ENCODE measurements at regions not wholly inside any gene's neighbourhood (a gene's known extent, or its start where the extent isn't known, plus 50 kb on each side); places are given as distances from the start of the nearest gene placed in this dataset.
"Not testable (repeated sequence)": the region's sequence is repeated elsewhere in the genome, so short reads cannot be mapped to it uniquely, and the experiment has no call there.

DNA sequence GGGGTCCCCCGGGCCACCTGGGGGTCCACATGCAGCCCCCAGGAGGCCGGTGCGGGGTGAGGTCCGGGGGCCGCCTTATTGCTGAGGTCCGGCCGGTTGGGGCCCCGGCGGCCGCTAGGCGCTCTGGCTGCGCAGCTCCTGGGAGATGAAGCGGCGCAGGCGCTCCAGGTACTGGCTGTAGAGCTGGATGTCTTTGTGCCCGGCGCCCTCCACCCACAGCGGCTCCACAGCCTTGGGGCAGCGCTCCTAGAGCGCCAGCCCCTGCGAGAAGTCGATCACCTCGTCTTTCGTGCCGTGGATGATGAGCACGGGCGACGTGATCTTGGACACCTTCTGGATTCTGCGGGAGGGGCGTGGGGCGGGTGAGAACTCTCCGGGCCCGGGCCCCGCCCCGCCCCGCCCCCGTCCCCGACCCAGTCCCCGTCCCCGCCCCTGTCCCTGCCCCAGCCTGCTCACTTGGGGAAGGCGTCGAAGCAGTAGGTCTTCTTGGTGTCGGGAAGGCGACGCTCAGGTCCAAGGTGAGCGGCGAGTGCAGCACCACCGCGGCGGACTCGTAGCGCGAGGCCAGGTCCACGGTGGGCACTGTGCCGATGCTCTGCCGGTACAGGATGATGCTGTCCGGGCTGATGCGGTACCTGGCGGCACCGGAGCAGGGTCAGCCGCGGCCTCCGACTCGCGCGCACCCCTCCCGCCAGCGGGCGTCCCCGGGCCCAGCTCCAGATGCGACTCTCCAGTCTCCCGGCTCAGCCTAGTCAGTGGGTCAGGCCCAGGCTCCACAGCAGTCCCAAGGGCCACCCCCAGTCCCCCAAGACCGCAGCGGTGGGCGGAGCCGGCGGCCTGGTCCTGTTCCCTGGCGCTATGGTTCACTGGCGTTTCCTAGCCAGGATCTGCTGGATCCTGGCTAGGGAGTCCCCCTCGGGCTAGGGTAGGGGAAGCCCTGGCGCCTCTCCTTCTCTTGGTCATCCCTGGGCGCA lies 89.4 kb upstream of the GOLGA6L1 start:
- not testable (repeated sequence) for H2BK120ac ChIP-seq (ENCODE audit: low read depth, low read length); H3K9me3 ChIP-seq (ENCODE audit: control insufficient read depth, low read length); H3K79me1 ChIP-seq (replicated peaks; ENCODE audit: low read length, poor library complexity, severe bottlenecking); H2BK5ac ChIP-seq (ENCODE audit: low read depth, low read length, poor library complexity, severe bottlenecking); H3K4me1 ChIP-seq (ENCODE audit: control insufficient read depth, insufficient read depth, low read depth, low read length); H3K23ac ChIP-seq (ENCODE audit: low read length in 2 of 2); H2BK15ac ChIP-seq (ENCODE audit: low read depth, poor library complexity, severe bottlenecking); H3K4ac ChIP-seq (ENCODE audit: low read depth in 1 of 2, low read length in 2 of 2); H4K91ac ChIP-seq (ENCODE audit: low read length); DNase-seq; H3K27ac ChIP-seq (ENCODE audit: low read length, poor library complexity, severe bottlenecking); H4K8ac ChIP-seq (ENCODE audit: low read length); H3K14ac ChIP-seq (ENCODE audit: low read length in 2 of 2); H3K9ac ChIP-seq (ENCODE audit: low read length); H2AFZ ChIP-seq (ENCODE audit: low read depth, low read length); H3K4me3 ChIP-seq (ENCODE audit: insufficient read depth in 1 of 2, low read depth in 1 of 2, low read length in 2 of 2); H2AK5ac ChIP-seq (ENCODE audit: low read length, severe bottlenecking); H2BK12ac ChIP-seq (ENCODE audit: low read length in 2 of 2); H3K27me3 ChIP-seq (ENCODE audit: control insufficient read depth in 1 of 2, insufficient read depth in 1 of 2, low read length in 2 of 2); H3K18ac ChIP-seq (ENCODE audit: low read depth in 1 of 2, low read length in 2 of 2); H3K36me3 ChIP-seq (ENCODE audit: control insufficient read depth in 1 of 2, insufficient read depth in 2 of 2, low read depth in 1 of 2, low read length in 2 of 2)
- H3K4me2 ChIP-seq (ENCODE audit: low read length, poor library complexity, severe bottlenecking): peak overlapping the region; percentile 29
- 69% methylated on average over 3 of the region's 82 CpGs for WGBS

DNA sequence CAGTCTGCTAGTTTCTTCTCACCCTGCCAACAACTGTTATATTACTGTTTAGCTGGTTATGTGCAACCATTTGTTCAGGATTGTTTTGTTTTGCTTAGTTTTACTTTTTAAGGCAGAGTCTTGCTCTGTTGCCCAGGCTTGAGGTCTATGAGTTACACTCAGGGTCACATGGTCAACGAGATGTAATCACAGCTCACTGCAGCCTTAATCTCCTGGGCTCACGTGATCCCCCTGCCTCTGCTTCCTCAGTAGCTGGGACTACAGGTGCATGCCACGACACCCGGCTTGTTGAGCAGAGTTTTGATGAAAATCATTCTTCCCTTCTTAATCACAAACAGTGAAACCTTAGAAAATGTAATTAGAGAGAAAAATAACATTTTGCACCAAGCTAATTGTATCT lies 72.8 kb upstream of the GOLGA6L1 start:
- H3K18ac ChIP-seq (ENCODE audit: low read depth in 1 of 2, low read length in 2 of 2); H3K79me1 ChIP-seq (replicated peaks; ENCODE audit: low read length, poor library complexity, severe bottlenecking): not testable (repeated sequence)
- 24% methylated on average over 2 of the region's 4 CpGs for WGBS

DNA sequence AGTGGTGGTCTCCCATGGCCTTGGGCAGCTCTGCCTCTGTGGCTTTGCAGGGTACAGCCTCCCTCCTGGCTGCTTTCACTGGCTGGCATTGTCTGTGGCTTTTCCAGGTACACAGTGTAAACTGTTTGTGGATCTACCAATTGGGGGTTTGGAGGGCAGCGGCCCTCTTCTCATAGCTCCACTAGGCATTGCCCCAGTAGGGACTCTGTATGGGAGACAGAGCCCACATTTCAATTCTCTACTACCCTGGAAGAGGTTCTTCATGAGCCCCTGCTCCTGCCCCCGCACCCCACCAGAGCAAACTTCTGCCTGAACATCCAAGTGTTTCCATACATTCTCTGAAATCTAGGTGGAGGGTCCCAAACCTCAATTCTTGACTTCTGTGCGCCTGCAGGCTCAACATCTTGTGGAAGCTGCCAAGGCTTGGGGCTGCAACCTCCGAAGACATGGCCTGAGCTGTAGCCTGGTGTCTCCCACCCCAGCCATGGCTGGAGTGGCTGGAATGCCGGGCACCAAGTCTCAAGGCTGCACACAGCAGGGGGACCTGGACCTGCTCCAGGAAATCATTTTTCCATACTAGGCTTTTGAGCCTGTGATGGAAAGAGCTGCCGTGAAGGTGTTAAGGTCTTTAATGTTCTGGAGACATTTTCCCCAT lies 63.3 kb upstream of the GOLGA6L1 start:
- not testable (repeated sequence) for H2BK5ac ChIP-seq (ENCODE audit: low read depth, low read length, poor library complexity, severe bottlenecking); H3K4me1 ChIP-seq (ENCODE audit: control insufficient read depth, insufficient read depth, low read depth, low read length); H3K18ac ChIP-seq (ENCODE audit: low read depth in 1 of 2, low read length in 2 of 2); H3K9ac ChIP-seq (ENCODE audit: low read length); H2BK15ac ChIP-seq (ENCODE audit: low read depth, poor library complexity, severe bottlenecking); H2BK120ac ChIP-seq (ENCODE audit: low read depth, low read length); H2AFZ ChIP-seq (ENCODE audit: low read depth, low read length); H4K8ac ChIP-seq (ENCODE audit: low read length); H3K79me1 ChIP-seq (replicated peaks; ENCODE audit: low read length, poor library complexity, severe bottlenecking); H3K9me3 ChIP-seq (ENCODE audit: control insufficient read depth, low read length); H2AK5ac ChIP-seq (ENCODE audit: low read length, severe bottlenecking); H3K4me2 ChIP-seq (ENCODE audit: low read length, poor library complexity, severe bottlenecking); H3K36me3 ChIP-seq (ENCODE audit: control insufficient read depth in 1 of 2, insufficient read depth in 2 of 2, low read depth in 1 of 2, low read length in 2 of 2); H3K4ac ChIP-seq (ENCODE audit: low read depth in 1 of 2, low read length in 2 of 2); H3K27ac ChIP-seq (ENCODE audit: low read length, poor library complexity, severe bottlenecking); H3K14ac ChIP-seq (ENCODE audit: low read length in 2 of 2); H2BK12ac ChIP-seq (ENCODE audit: low read length in 2 of 2); H4K91ac ChIP-seq (ENCODE audit: low read length); H3K23ac ChIP-seq (ENCODE audit: low read length in 2 of 2); H3K27me3 ChIP-seq (ENCODE audit: control insufficient read depth in 1 of 2, insufficient read depth in 1 of 2, low read length in 2 of 2); DNase-seq; H3K4me3 ChIP-seq (ENCODE audit: insufficient read depth in 1 of 2, low read depth in 1 of 2, low read length in 2 of 2)
- 17% methylated on average over 2 of the region's 6 CpGs for WGBS

More for the DNA sequence above, 72.8 kb upstream of the GOLGA6L1 start:
- H3K4ac ChIP-seq (ENCODE audit: low read depth in 1 of 2, low read length in 2 of 2); H3K23ac ChIP-seq (ENCODE audit: low read length in 2 of 2); H3K27ac ChIP-seq (ENCODE audit: low read length, poor library complexity, severe bottlenecking); H3K4me3 ChIP-seq (ENCODE audit: insufficient read depth in 1 of 2, low read depth in 1 of 2, low read length in 2 of 2); H2BK120ac ChIP-seq (ENCODE audit: low read depth, low read length); DNase-seq; H3K4me1 ChIP-seq (ENCODE audit: control insufficient read depth, insufficient read depth, low read depth, low read length); H2BK5ac ChIP-seq (ENCODE audit: low read depth, low read length, poor library complexity, severe bottlenecking); H4K91ac ChIP-seq (ENCODE audit: low read length); H3K9me3 ChIP-seq (ENCODE audit: control insufficient read depth, low read length); H2AFZ ChIP-seq (ENCODE audit: low read depth, low read length); H2AK5ac ChIP-seq (ENCODE audit: low read length, severe bottlenecking); H3K14ac ChIP-seq (ENCODE audit: low read length in 2 of 2); H3K4me2 ChIP-seq (ENCODE audit: low read length, poor library complexity, severe bottlenecking); H3K27me3 ChIP-seq (ENCODE audit: control insufficient read depth in 1 of 2, insufficient read depth in 1 of 2, low read length in 2 of 2); H2BK15ac ChIP-seq (ENCODE audit: low read depth, poor library complexity, severe bottlenecking); H2BK12ac ChIP-seq (ENCODE audit: low read length in 2 of 2); H3K9ac ChIP-seq (ENCODE audit: low read length); H4K8ac ChIP-seq (ENCODE audit: low read length); H3K36me3 ChIP-seq (ENCODE audit: control insufficient read depth in 1 of 2, insufficient read depth in 2 of 2, low read depth in 1 of 2, low read length in 2 of 2): not testable (repeated sequence)

DNA sequence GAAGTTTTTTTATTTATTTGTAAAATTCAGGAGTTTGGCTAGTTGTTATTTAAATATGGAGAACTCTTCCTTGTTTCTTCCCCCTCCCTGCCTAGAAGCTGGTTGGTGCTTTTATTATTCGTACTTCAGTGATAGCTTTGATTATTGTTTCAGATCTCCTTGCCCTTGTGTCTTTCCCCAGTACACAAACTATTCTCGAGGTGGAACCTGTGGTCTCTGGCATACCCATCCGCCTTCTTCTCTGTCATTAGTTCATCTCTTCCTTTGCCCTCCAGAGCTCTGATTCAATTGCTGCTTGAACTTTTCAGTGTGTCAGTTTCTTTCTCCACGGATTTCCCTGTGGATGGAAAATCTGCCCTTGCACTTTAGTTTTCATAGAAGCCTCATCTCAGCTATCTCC lies 61.8 kb upstream of the GOLGA6L1 start:
- not testable (repeated sequence) for H3K14ac ChIP-seq (ENCODE audit: low read length in 2 of 2); H3K4me3 ChIP-seq (ENCODE audit: insufficient read depth in 1 of 2, low read depth in 1 of 2, low read length in 2 of 2); H3K4ac ChIP-seq (ENCODE audit: low read depth in 1 of 2, low read length in 2 of 2); H4K91ac ChIP-seq (ENCODE audit: low read length); H3K27ac ChIP-seq (ENCODE audit: low read length, poor library complexity, severe bottlenecking); H3K27me3 ChIP-seq (ENCODE audit: control insufficient read depth in 1 of 2, insufficient read depth in 1 of 2, low read length in 2 of 2); H2AFZ ChIP-seq (ENCODE audit: low read depth, low read length); H2BK15ac ChIP-seq (ENCODE audit: low read depth, poor library complexity, severe bottlenecking); H3K4me2 ChIP-seq (ENCODE audit: low read length, poor library complexity, severe bottlenecking); H3K18ac ChIP-seq (ENCODE audit: low read depth in 1 of 2, low read length in 2 of 2); DNase-seq; H3K23ac ChIP-seq (ENCODE audit: low read length in 2 of 2); H2BK120ac ChIP-seq (ENCODE audit: low read depth, low read length); H3K9me3 ChIP-seq (ENCODE audit: control insufficient read depth, low read length); H4K8ac ChIP-seq (ENCODE audit: low read length); H2AK5ac ChIP-seq (ENCODE audit: low read length, severe bottlenecking); H3K9ac ChIP-seq (ENCODE audit: low read length); H2BK12ac ChIP-seq (ENCODE audit: low read length in 2 of 2); H3K4me1 ChIP-seq (ENCODE audit: control insufficient read depth, insufficient read depth, low read depth, low read length); H3K79me1 ChIP-seq (replicated peaks; ENCODE audit: low read length, poor library complexity, severe bottlenecking); H3K36me3 ChIP-seq (ENCODE audit: control insufficient read depth in 1 of 2, insufficient read depth in 2 of 2, low read depth in 1 of 2, low read length in 2 of 2); H2BK5ac ChIP-seq (ENCODE audit: low read depth, low read length, poor library complexity, severe bottlenecking)
- 50% methylated on average over 2 of the region's 4 CpGs for WGBS

All from mesenchymal stem cell (in vitro differentiated cells and primary cell).